Hepatocyte (in vitro differentiated cells): ENCODE measurements at regions not wholly inside any gene's neighbourhood (a gene's known extent, or its start where the extent isn't known, plus 50 kb on each side); places are given as distances from the start of the nearest gene placed in this dataset.

ENCODE experiments used
- EZH2phosphoT487 ChIP-seq: fragments of 200-600 bp; sonication (generic); IDR thresholded peaks from one replicate; pipeline ENCODE4 v1.6.1; 2018; ENCODE audit warnings: antibody characterized with exemption, mild to moderate bottlenecking, low read depth, moderate library complexity; ENCODE audit not compliant: unreplicated experiment, severe bottlenecking
- TF ChIP-seq, protein P1 (sequence below): fragments of 200-600 bp; sonication (generic); IDR thresholded peaks from 2 replicates; pipeline ENCODE4 v1.5.1; 2016; ENCODE audit warnings: antibody characterized with exemption, mild to moderate bottlenecking; ENCODE audit not compliant: poor library complexity

DNA sequence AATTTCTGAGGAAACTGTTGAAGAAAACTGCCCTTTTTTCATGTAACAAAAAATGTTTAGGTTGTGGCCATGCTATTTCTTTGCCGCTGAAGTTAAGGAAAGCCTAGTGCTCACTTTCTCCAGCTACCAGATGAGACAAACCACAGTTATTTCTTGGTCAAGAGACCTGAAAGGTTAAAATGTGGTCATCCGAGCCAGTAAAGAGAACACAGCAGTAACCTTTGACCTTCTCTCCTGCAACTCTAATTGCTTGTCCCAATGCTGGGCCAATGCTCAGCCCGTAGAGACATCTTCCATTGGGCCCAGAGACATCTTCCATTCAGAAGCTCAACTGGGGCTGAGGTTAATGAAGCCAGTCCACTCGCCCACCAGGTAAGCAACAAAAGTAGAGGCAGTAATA, 109.8 kb upstream of the CPSF6 start:
- TF ChIP-seq, protein P1, sequence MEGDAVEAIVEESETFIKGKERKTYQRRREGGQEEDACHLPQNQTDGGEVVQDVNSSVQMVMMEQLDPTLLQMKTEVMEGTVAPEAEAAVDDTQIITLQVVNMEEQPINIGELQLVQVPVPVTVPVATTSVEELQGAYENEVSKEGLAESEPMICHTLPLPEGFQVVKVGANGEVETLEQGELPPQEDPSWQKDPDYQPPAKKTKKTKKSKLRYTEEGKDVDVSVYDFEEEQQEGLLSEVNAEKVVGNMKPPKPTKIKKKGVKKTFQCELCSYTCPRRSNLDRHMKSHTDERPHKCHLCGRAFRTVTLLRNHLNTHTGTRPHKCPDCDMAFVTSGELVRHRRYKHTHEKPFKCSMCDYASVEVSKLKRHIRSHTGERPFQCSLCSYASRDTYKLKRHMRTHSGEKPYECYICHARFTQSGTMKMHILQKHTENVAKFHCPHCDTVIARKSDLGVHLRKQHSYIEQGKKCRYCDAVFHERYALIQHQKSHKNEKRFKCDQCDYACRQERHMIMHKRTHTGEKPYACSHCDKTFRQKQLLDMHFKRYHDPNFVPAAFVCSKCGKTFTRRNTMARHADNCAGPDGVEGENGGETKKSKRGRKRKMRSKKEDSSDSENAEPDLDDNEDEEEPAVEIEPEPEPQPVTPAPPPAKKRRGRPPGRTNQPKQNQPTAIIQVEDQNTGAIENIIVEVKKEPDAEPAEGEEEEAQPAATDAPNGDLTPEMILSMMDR, result no peak
- TF ChIP-seq EZH2phosphoT487, result no peak
